ENCODE measurements at regions not wholly inside any gene's neighbourhood (a gene's known extent, or its start where the extent isn't known, plus 50 kb on each side); places are given as distances from the start of the nearest gene placed in this dataset.

DNA sequence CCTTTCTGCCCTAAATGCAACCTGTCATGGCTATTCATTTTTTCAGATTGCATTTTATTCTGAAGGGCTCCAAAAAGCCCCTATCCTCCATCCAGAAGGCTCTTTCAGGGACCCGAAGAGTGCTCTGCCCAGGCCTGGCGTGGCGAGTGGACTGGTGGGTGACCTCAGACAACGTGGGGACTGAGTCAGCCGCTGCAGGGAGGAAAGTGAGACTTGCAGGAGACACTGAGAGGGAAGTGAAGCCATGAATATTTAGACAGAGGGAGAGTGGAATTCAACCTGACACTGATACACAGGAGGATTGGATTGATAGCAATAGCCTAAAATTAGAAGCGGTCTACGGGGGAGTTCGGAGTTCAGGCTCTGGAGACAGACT lies 63.6 kb upstream of the SIX2 start:
- H2AFZ ChIP-seq (ENCODE audit: low read length) = no peak overlapping the region
- no peak for TF ChIP-seq CTCF (IDR thresholded peaks at IDR 0.05; ENCODE audit: low read length)
- no peak overlapping the region for H3K4me2 ChIP-seq (ENCODE audit: low read length)
- no peaks in the 10 kb centered on the region for H3K36me3 ChIP-seq (ENCODE audit: insufficient read depth, low read length)
- H3K27ac ChIP-seq (ENCODE audit: low read depth, low read length, poor library complexity, severe bottlenecking) = no peak overlapping the region
- no peaks in the 10 kb centered on the region for H3K9me2 ChIP-seq (ENCODE audit: low read depth, low read length)
- H3K79me2 ChIP-seq (ENCODE audit: insufficient read depth, low read length) = no peaks in the 10 kb centered on the region
- H3F3A ChIP-seq (ENCODE audit: insufficient read depth, low read length) = no peaks in the 10 kb centered on the region
- H3K9ac ChIP-seq (ENCODE audit: low read length) = no peak overlapping the region
- H3K27me3 ChIP-seq (ENCODE audit: insufficient read depth, low read length) = no peaks in the 10 kb centered on the region
- H3K4me3 ChIP-seq (ENCODE audit: low read depth, low read length, poor library complexity, severe bottlenecking) = no peak overlapping the region
- H3K4me1 ChIP-seq (ENCODE audit: insufficient read depth, low read length, severe bottlenecking) = no peaks in the 10 kb centered on the region
- H3K9me3 ChIP-seq (ENCODE audit: low read length) = no peaks in the 10 kb centered on the region
- H4K20me1 ChIP-seq (ENCODE audit: insufficient read depth, low read length) = no peaks in the 10 kb centered on the region

DNA sequence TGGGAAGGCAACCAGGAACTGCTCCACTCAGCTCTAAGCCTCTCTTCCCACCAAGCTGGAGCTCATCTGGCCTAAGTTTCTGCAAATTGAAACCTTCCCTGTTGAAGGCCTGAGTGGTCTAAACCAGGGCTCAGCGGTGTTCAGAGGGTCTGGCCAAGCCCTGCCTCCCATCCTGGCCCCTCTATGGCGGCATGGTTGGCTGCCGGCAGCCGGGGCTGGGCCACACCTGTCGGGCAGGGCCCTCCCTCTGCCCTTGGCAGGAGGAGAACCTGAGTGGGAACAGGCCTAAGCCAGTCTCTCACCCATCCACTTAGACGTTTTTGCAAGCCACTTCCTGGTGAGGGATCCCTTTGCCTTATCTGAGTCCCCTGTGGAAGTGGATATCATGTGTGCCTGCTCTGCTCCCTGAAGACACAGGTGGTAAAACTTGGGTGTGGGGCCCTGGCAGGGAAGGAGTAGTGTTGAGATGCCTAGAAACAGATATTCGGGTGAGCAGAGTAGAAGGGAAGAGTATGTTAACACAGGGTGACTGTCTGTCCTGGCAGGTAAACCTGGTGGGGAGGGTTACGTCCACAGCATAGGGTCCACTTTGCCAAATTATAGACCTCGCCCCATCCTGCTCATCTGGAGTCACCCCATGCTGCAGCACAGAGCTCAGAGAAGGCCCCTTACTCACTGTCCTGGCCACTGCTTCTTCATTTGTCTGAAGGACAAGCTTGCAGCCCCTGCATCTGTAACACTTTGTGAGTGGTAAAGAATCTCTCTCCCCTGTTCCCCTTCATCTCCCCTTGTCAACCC lies 63.0 kb upstream of the SIX2 start:
- H4K20me1 ChIP-seq (ENCODE audit: insufficient read depth, low read length) = no peaks in the 10 kb centered on the region
- TF ChIP-seq EZH2 (IDR thresholded peaks at IDR 0.05; ENCODE audit: borderline replicate concordance, low read length) (no peak), CTCF (IDR thresholded peaks at IDR 0.05; ENCODE audit: low read length) (no peak)
- H3K27ac ChIP-seq (ENCODE audit: low read depth, low read length, poor library complexity, severe bottlenecking) = no peak overlapping the region
- no peaks in the 10 kb centered on the region for H3K27me3 ChIP-seq (ENCODE audit: insufficient read depth, low read length)
- no peaks in the 10 kb centered on the region for H3K79me2 ChIP-seq (ENCODE audit: insufficient read depth, low read length)
- H3K4me1 ChIP-seq (ENCODE audit: insufficient read depth, low read length, severe bottlenecking) = no peaks in the 10 kb centered on the region
- no peak overlapping the region for H3K9ac ChIP-seq (ENCODE audit: low read length)
- H3K36me3 ChIP-seq (ENCODE audit: insufficient read depth, low read length) = no peaks in the 10 kb centered on the region
- H3F3A ChIP-seq (ENCODE audit: insufficient read depth, low read length) = no peaks in the 10 kb centered on the region
- H3K4me3 ChIP-seq (ENCODE audit: low read depth, low read length, poor library complexity, severe bottlenecking) = no peak overlapping the region
- H3K4me2 ChIP-seq (ENCODE audit: low read length) = no peak overlapping the region
- H3K9me3 ChIP-seq (ENCODE audit: low read length) = no peaks in the 10 kb centered on the region
- no peak overlapping the region for H2AFZ ChIP-seq (ENCODE audit: low read length)
- no peaks in the 10 kb centered on the region for H3K9me2 ChIP-seq (ENCODE audit: low read depth, low read length)

DNA sequence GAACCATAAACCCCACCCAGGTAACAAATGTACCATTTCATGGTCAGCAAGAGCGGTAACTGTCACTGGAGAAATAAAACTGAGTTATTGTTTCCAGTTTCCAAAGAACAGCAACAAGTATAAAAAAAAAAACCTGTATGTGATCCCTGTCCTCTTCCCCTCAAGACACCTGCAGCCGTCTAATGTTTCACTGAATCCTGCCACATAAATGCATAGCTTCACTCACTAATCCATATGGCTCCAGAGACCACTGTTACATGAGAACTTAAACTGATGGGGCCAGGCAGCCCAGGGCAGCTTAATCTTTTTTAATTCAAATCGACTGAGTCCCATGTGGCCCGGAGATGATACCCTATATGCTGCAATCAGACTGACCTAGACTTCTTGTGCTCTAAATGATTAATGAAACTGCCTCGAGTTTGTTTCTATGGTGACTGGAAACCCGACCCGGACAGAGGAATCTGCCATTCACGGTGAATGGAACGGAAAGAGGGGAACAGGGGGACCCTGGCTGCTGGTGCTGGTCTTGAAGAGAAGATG lies 60.9 kb upstream of the SIX2 start:
- H3K27ac ChIP-seq (ENCODE audit: low read depth, low read length, poor library complexity, severe bottlenecking) = no peak overlapping the region
- TF ChIP-seq CTCF (IDR thresholded peaks at IDR 0.05; ENCODE audit: low read length) (no peak), EZH2 (IDR thresholded peaks at IDR 0.05; ENCODE audit: borderline replicate concordance, low read length) (no peak)

More for the DNA sequence above, 60.9 kb upstream of the SIX2 start:
- Histone ChIP-seq H3K9me3 (ENCODE audit: low read length) (no peaks in the 10 kb centered on the region), H3F3A (ENCODE audit: insufficient read depth, low read length) (no peaks in the 10 kb centered on the region), H2AFZ (ENCODE audit: low read length) (no peak overlapping the region), H3K27me3 (ENCODE audit: insufficient read depth, low read length) (no peaks in the 10 kb centered on the region), H3K36me3 (ENCODE audit: insufficient read depth, low read length) (no peaks in the 10 kb centered on the region), H3K4me3 (ENCODE audit: low read depth, low read length, poor library complexity, severe bottlenecking) (no peak overlapping the region), H3K4me1 (ENCODE audit: insufficient read depth, low read length, severe bottlenecking) (no peaks in the 10 kb centered on the region), H3K9me2 (ENCODE audit: low read depth, low read length) (no peaks in the 10 kb centered on the region), H3K9ac (ENCODE audit: low read length) (no peak overlapping the region), H4K20me1 (ENCODE audit: insufficient read depth, low read length) (no peaks in the 10 kb centered on the region), H3K4me2 (ENCODE audit: low read length) (no peak overlapping the region), H3K79me2 (ENCODE audit: insufficient read depth, low read length) (no peaks in the 10 kb centered on the region)

Measured in OCI-LY1 (cell line).